Activated CD4-positive, alpha-beta memory T cell treated with anti-CD3 and anti-CD28 coated beads, Interleukin-2, amount 10 ng/mL, durations not matched to agents 7 days and 5 days (primary cell): ENCODE measurements at regions not wholly inside any gene's neighbourhood (a gene's known extent, or its start where the extent isn't known, plus 50 kb on each side); places are given as distances from the start of the nearest gene placed in this dataset.

ENCODE experiments used
- CTCF ChIA-PET: fragments of 350-600 bp; sonication (Branson Sonifier 250); formaldehyde crosslinking; loops from one replicate; lab custom pipeline; 2021; ENCODE audit warnings: antibody characterized with exemption, inconsistent platforms; lab: Charles Lee
- POLR2A ChIA-PET: fragments of 350-600 bp; sonication (Branson Sonifier 250); formaldehyde crosslinking; loops from one replicate; lab custom pipeline; 2021; ENCODE audit warnings: antibody characterized with exemption; lab: Charles Lee
- DNase-seq: peaks from one replicate; pipeline ENCODE4 v3.0.0-alpha.2; 2020
- H3K27ac Mint-ChIP-seq: one replicate; pipeline ENCODE4 v1.8.0; 2021; ENCODE audit warnings: mild to moderate bottlenecking, mixed read lengths
- H3K27me3 Mint-ChIP-seq: one replicate; pipeline ENCODE4 v1.8.0; 2021; ENCODE audit warnings: mixed read lengths
- H3K36me3 Mint-ChIP-seq: one replicate; pipeline ENCODE4 v1.8.0; 2021; ENCODE audit warnings: low read depth, mixed read lengths
- H3K4me1 Mint-ChIP-seq: one replicate; pipeline ENCODE4 v1.8.0; 2021; ENCODE audit warnings: mixed read lengths
- H3K4me3 Mint-ChIP-seq: one replicate; pipeline ENCODE4 v1.8.0; 2021; ENCODE audit warnings: mild to moderate bottlenecking, mixed read lengths
- H3K9me3 Mint-ChIP-seq: one replicate; pipeline ENCODE4 v1.8.0; 2021; ENCODE audit warnings: mixed read lengths

GRCh38 chr15:94066046-94066445 is 165.3 kb upstream of the MCTP2 start:
- DNase-seq = no peak
- ChIA-PET POLR2A (no interaction called here), CTCF (no interaction called here)
- Mint-ChIP-seq H3K36me3 (no peaks in the 10 kb centered on the region), H3K27ac (no peak overlapping the region), H3K4me3 (no peak overlapping the region), H3K4me1 (no peaks in the 10 kb centered on the region), H3K27me3 (peaks cover 9% of the 10 kb centered on the region), H3K9me3 (no peaks in the 10 kb centered on the region)

GRCh38 chr15:94064676-94065313 is 166.6 kb upstream of the MCTP2 start:
- no peaks in the 10 kb centered on the region for H3K36me3 Mint-ChIP-seq
- ChIA-PET POLR2A (no interaction called here), CTCF (no interaction called here)

GRCh38 chr15:94061041-94061440 is 170.3 kb upstream of the MCTP2 start:
- ChIA-PET POLR2A (no interaction called here), CTCF (no interaction called here)
- Mint-ChIP-seq H3K4me1 (no peaks in the 10 kb centered on the region), H3K27me3 (peaks cover 12% of the 10 kb centered on the region), H3K27ac (no peak overlapping the region), H3K9me3 (no peaks in the 10 kb centered on the region), H3K36me3 (no peaks in the 10 kb centered on the region), H3K4me3 (no peak overlapping the region)
- no peak for DNase-seq

More at GRCh38 chr15:94064676-94065313, 166.6 kb upstream of the MCTP2 start:
- DNase-seq = no peak
- no peak overlapping the region for H3K27ac Mint-ChIP-seq
- no peaks in the 10 kb centered on the region for H3K4me1 Mint-ChIP-seq
- peaks cover 9% of the 10 kb centered on the region for H3K27me3 Mint-ChIP-seq
- H3K4me3 Mint-ChIP-seq = no peak overlapping the region
- H3K9me3 Mint-ChIP-seq = no peaks in the 10 kb centered on the region

GRCh38 chr15:94059013-94059587 is 172.3 kb upstream of the MCTP2 start:
- Mint-ChIP-seq H3K9me3 (no peaks in the 10 kb centered on the region), H3K4me3 (no peak overlapping the region), H3K27ac (no peak overlapping the region), H3K27me3 (peaks cover 8% of the 10 kb centered on the region), H3K4me1 (no peaks in the 10 kb centered on the region), H3K36me3 (no peaks in the 10 kb centered on the region)
- DNase-seq = no peak
- POLR2A ChIA-PET = no interaction called here
- CTCF ChIA-PET = no interaction called here

- DNase-seq = no peak
- H3K4me1 Mint-ChIP-seq = no peaks in the 10 kb centered on the region
- CTCF ChIA-PET = no interaction called here
- no peaks in the 10 kb centered on the region for H3K36me3 Mint-ChIP-seq
- no peak overlapping the region for H3K27ac Mint-ChIP-seq
- peaks cover 8% of the 10 kb centered on the region for H3K27me3 Mint-ChIP-seq
- POLR2A ChIA-PET = no interaction called here
- no peak overlapping the region for H3K4me3 Mint-ChIP-seq
- H3K9me3 Mint-ChIP-seq = no peaks in the 10 kb centered on the region
Measured at GRCh38 chr15:94057305-94057704, 174.1 kb upstream of the MCTP2 start.

GRCh38 chr15:94056314-94056713 is 175.0 kb upstream of the MCTP2 start:
- ChIA-PET CTCF (interaction anchor here (1.2 kb wide), 1 partner anchor 59 kb away, joined by 4 read pairs; no protein-coding TSS in a partner anchor), POLR2A (no interaction called here)
- Mint-ChIP-seq H3K4me3 (no peak overlapping the region), H3K27me3 (peaks cover 8% of the 10 kb centered on the region), H3K36me3 (no peaks in the 10 kb centered on the region), H3K9me3 (no peaks in the 10 kb centered on the region), H3K4me1 (no peaks in the 10 kb centered on the region), H3K27ac (no peak overlapping the region)
- DNase-seq = no peak

GRCh38 chr15:94053626-94054025 is 177.7 kb upstream of the MCTP2 start:
- no peak for DNase-seq
- no peaks in the 10 kb centered on the region for H3K36me3 Mint-ChIP-seq
- no peak overlapping the region for H3K4me3 Mint-ChIP-seq
- ChIA-PET POLR2A (no interaction called here), CTCF (no interaction called here)
- H3K4me1 Mint-ChIP-seq = no peaks in the 10 kb centered on the region
- no peak overlapping the region for H3K27ac Mint-ChIP-seq
- H3K27me3 Mint-ChIP-seq = peaks cover 2% of the 10 kb centered on the region
- no peaks in the 10 kb centered on the region for H3K9me3 Mint-ChIP-seq

- POLR2A ChIA-PET = no interaction called here
- Mint-ChIP-seq H3K36me3 (no peaks in the 10 kb centered on the region), H3K4me1 (no peaks in the 10 kb centered on the region), H3K4me3 (no peak overlapping the region), H3K27ac (no peak overlapping the region), H3K27me3 (peaks cover 2% of the 10 kb centered on the region), H3K9me3 (no peaks in the 10 kb centered on the region)
- CTCF ChIA-PET = no interaction called here
- no peak for DNase-seq
Measured at GRCh38 chr15:94052711-94053110, 178.7 kb upstream of the MCTP2 start.

- ChIA-PET POLR2A (no interaction called here), CTCF (no interaction called here)
- Mint-ChIP-seq H3K4me3 (no peak overlapping the region), H3K27me3 (no peaks in the 10 kb centered on the region), H3K9me3 (no peaks in the 10 kb centered on the region), H3K27ac (no peak overlapping the region), H3K4me1 (no peaks in the 10 kb centered on the region), H3K36me3 (no peaks in the 10 kb centered on the region)
- no peak for DNase-seq
Measured at GRCh38 chr15:94047566-94047965, 183.8 kb upstream of the MCTP2 start.

GRCh38 chr15:94042180-94042928 is 189.0 kb upstream of the MCTP2 start:
- Mint-ChIP-seq H3K4me1 (no peaks in the 10 kb centered on the region), H3K4me3 (no peak overlapping the region), H3K9me3 (no peaks in the 10 kb centered on the region), H3K27ac (no peak overlapping the region), H3K27me3 (peaks cover 1% of the 10 kb centered on the region), H3K36me3 (no peaks in the 10 kb centered on the region)
- ChIA-PET POLR2A (no interaction called here), CTCF (no interaction called here)
- DNase-seq = no peak

GRCh38 chr15:94041746-94042145 is 189.6 kb upstream of the MCTP2 start:
- Mint-ChIP-seq H3K27ac (no peak overlapping the region), H3K36me3 (no peaks in the 10 kb centered on the region), H3K27me3 (peaks cover 1% of the 10 kb centered on the region), H3K4me3 (no peak overlapping the region), H3K9me3 (no peaks in the 10 kb centered on the region), H3K4me1 (no peaks in the 10 kb centered on the region)
- ChIA-PET POLR2A (no interaction called here), CTCF (no interaction called here)
- DNase-seq = no peak

- POLR2A ChIA-PET = no interaction called here
- Mint-ChIP-seq H3K4me3 (no peak overlapping the region), H3K27ac (no peak overlapping the region), H3K27me3 (peaks cover 5% of the 10 kb centered on the region), H3K9me3 (no peaks in the 10 kb centered on the region), H3K36me3 (no peaks in the 10 kb centered on the region), H3K4me1 (no peaks in the 10 kb centered on the region)
- CTCF ChIA-PET = no interaction called here
- no peak for DNase-seq
Measured at GRCh38 chr15:94040541-94041248, 190.7 kb upstream of the MCTP2 start.

GRCh38 chr15:94036156-94036555 is 195.2 kb upstream of the MCTP2 start:
- H3K4me3 Mint-ChIP-seq = no peak overlapping the region
- peaks cover 7% of the 10 kb centered on the region for H3K27me3 Mint-ChIP-seq
- H3K27ac Mint-ChIP-seq = no peak overlapping the region
- H3K4me1 Mint-ChIP-seq = no peaks in the 10 kb centered on the region
- H3K9me3 Mint-ChIP-seq = no peaks in the 10 kb centered on the region
- ChIA-PET POLR2A (no interaction called here), CTCF (no interaction called here)
- H3K36me3 Mint-ChIP-seq = no peaks in the 10 kb centered on the region
- DNase-seq = no peak
